GM23338 (cell line): ENCODE measurements at regions not wholly inside any gene's neighbourhood (a gene's known extent, or its start where the extent isn't known, plus 50 kb on each side); places are given as distances from the start of the nearest gene placed in this dataset.

ENCODE experiments used
- ATAC-seq: fragments of 200-7000 bp; cut with Tn5 transposase; 3 replicates; pipeline ENCODE4 v1.9.1; 2020
- DNase-seq: peaks from one replicate; pipeline ENCODE4 v3.0.0-alpha.2; 2015; ENCODE audit warnings: low spot score
- H2AFZ ChIP-seq: fragments of 200-600 bp; sonication (generic); 2 replicates; pipeline ENCODE4 v1.8.0; 2016; ENCODE audit warnings: antibody characterized with exemption, mild to moderate bottlenecking, moderate library complexity
- H3F3A ChIP-seq: fragments of 200-600 bp; sonication (generic); replicated peaks from 2 replicates; pipeline ENCODE4 v1.8.0; 2017; ENCODE audit warnings: antibody characterized with exemption, mixed run types, low read depth
- H3K27ac ChIP-seq: fragments of 200-600 bp; sonication (generic); 2 replicates; pipeline ENCODE4 v1.6.1; 2016; ENCODE audit warnings: low read depth
- H3K27me3 ChIP-seq: fragments of 200-600 bp; sonication (generic); 2 replicates; pipeline ENCODE4 v1.8.0; 2016; ENCODE audit warnings: mild to moderate bottlenecking, mixed run types, moderate library complexity; ENCODE audit not compliant: insufficient read depth
- H3K36me3 ChIP-seq: fragments of 200-600 bp; sonication (generic); 2 replicates; pipeline ENCODE4 v1.8.0; 2016; ENCODE audit warnings: mild to moderate bottlenecking; ENCODE audit not compliant: insufficient read depth
- H3K4me1 ChIP-seq: fragments of 200-600 bp; sonication (generic); 2 replicates; pipeline ENCODE4 v1.8.0; 2016; ENCODE audit warnings: mild to moderate bottlenecking, moderate library complexity; ENCODE audit not compliant: insufficient read depth
- H3K4me2 ChIP-seq: fragments of 200-600 bp; sonication (generic); 2 replicates; pipeline ENCODE4 v1.7.1; 2017; ENCODE audit warnings: mixed run types
- H3K4me3 ChIP-seq: fragments of 200-600 bp; sonication (generic); 2 replicates; pipeline ENCODE4 v1.6.1; 2016; ENCODE audit warnings: mixed run types
- H3K79me2 ChIP-seq: fragments of 200-600 bp; sonication (generic); replicated peaks from 2 replicates; pipeline ENCODE4 v1.8.0; 2017; ENCODE audit warnings: mild to moderate bottlenecking; ENCODE audit not compliant: insufficient read depth
- H3K9me2 ChIP-seq: fragments of 200-600 bp; sonication (generic); 2 replicates; pipeline ENCODE4 v1.8.0; 2017; ENCODE audit not compliant: insufficient read depth
- H4K20me1 ChIP-seq: fragments of 200-600 bp; sonication (generic); replicated peaks from 2 replicates; pipeline ENCODE4 v1.8.0; 2017; ENCODE audit warnings: mild to moderate bottlenecking; ENCODE audit not compliant: insufficient read depth
- H3K27ac Mint-ChIP-seq: 2 replicates; pipeline ENCODE4 v1.8.0; 2020; ENCODE audit warnings: inconsistent platforms, mild to moderate bottlenecking, moderate library complexity, mixed read lengths
- H3K27me3 Mint-ChIP-seq: 3 replicates; pipeline ENCODE4 v1.8.0; 2022; ENCODE audit warnings: low read depth, mild to moderate bottlenecking, moderate library complexity, mixed read lengths, inconsistent platforms; ENCODE audit not compliant: insufficient read depth, poor library complexity
- H3K36me3 Mint-ChIP-seq: 3 replicates; pipeline ENCODE4 v1.8.0; 2021; ENCODE audit warnings: low read depth, mild to moderate bottlenecking, inconsistent platforms, moderate library complexity, mixed read lengths
- H3K4me1 Mint-ChIP-seq: 3 replicates; pipeline ENCODE4 v1.8.0; 2020; ENCODE audit warnings: mild to moderate bottlenecking, inconsistent platforms, mixed read lengths
- H3K4me3 Mint-ChIP-seq: 3 replicates; pipeline ENCODE4 v1.8.0; 2021; ENCODE audit warnings: moderate library complexity, mild to moderate bottlenecking, inconsistent platforms, mixed read lengths
- H3K9me3 Mint-ChIP-seq: 3 replicates; pipeline ENCODE4 v1.8.0; 2020; ENCODE audit warnings: moderate library complexity, mild to moderate bottlenecking, inconsistent platforms, mixed read lengths
- CREB1 ChIP-seq: fragments of 250-450 bp; sonication (Bioruptor Pico); IDR thresholded peaks from 2 replicates; pipeline ENCODE4 v1.5.0; 2020; ENCODE audit warnings: low read depth, mild to moderate bottlenecking, moderate library complexity
- EZH2 ChIP-seq: fragments of 200-600 bp; sonication (generic); IDR thresholded peaks from one replicate; pipeline ENCODE4 v1.8.0; 2017; ENCODE audit warnings: antibody characterized with exemption, mild to moderate bottlenecking, low read depth; ENCODE audit not compliant: unreplicated experiment
- EZH2phosphoT487 ChIP-seq: fragments of 200-600 bp; sonication (generic); IDR thresholded peaks from one replicate; pipeline ENCODE4 v1.8.1; 2018; ENCODE audit warnings: antibody characterized with exemption; ENCODE audit not compliant: unreplicated experiment
- JUNB ChIP-seq: IDR thresholded peaks from one replicate; pipeline ENCODE4 v1.6.1; 2016; ENCODE audit warnings: antibody characterized with exemption; ENCODE audit not compliant: unreplicated experiment
- NANOG ChIP-seq: IDR thresholded peaks from 2 replicates; pipeline ENCODE4 v1.6.1; 2016; ENCODE audit warnings: antibody characterized with exemption, borderline replicate concordance
- POLR2AphosphoS5 ChIP-seq: IDR thresholded peaks from 2 replicates; pipeline ENCODE4 v1.6.1; 2016; ENCODE audit warnings: antibody characterized with exemption, low read depth
- STAT1 ChIP-seq: IDR thresholded peaks from one replicate; pipeline ENCODE4 v1.6.1; 2016; ENCODE audit warnings: antibody characterized with exemption; ENCODE audit not compliant: unreplicated experiment
- ZNF114 ChIP-seq: fragments of 250-450 bp; sonication (Bioruptor Pico); IDR thresholded peaks from 2 replicates; pipeline ENCODE4 v1.5.0; 2020; ENCODE audit warnings: mild to moderate bottlenecking, moderate library complexity
- ZNF331 ChIP-seq: fragments of 250-450 bp; sonication (Bioruptor Pico); IDR thresholded peaks from 2 replicates; pipeline ENCODE4 v1.5.0; 2020; ENCODE audit warnings: low read depth, mild to moderate bottlenecking, moderate library complexity
- TF ChIP-seq, protein P1 (sequence below): IDR thresholded peaks from 2 replicates; pipeline ENCODE4 v1.6.1; 2016; ENCODE audit warnings: antibody characterized with exemption
- TF ChIP-seq, protein P2 (sequence below), 2 experiments: fragments of 200-600 bp in 1 of 2; sonication (generic) in 1 of 2; conservative IDR thresholded peaks; 2 replicates each; pipeline versions ENCODE4 v1.5.1 to v1.6.1; 2016 to 2017; ENCODE audit warnings: antibody characterized with exemption in 2 of 2, low read depth in 2 of 2, mild to moderate bottlenecking in 2 of 2, moderate library complexity in 1 of 2
- TF ChIP-seq, protein P3 (sequence below): fragments of 250-450 bp; sonication (Bioruptor Pico); IDR thresholded peaks from 2 replicates; pipeline ENCODE4 v1.5.0; 2020; ENCODE audit warnings: mild to moderate bottlenecking, moderate library complexity
- TF ChIP-seq, protein P4 (sequence below): IDR thresholded peaks from one replicate; pipeline ENCODE4 v1.6.1; 2018; ENCODE audit warnings: antibody characterized with exemption; ENCODE audit not compliant: unreplicated experiment

DNA sequence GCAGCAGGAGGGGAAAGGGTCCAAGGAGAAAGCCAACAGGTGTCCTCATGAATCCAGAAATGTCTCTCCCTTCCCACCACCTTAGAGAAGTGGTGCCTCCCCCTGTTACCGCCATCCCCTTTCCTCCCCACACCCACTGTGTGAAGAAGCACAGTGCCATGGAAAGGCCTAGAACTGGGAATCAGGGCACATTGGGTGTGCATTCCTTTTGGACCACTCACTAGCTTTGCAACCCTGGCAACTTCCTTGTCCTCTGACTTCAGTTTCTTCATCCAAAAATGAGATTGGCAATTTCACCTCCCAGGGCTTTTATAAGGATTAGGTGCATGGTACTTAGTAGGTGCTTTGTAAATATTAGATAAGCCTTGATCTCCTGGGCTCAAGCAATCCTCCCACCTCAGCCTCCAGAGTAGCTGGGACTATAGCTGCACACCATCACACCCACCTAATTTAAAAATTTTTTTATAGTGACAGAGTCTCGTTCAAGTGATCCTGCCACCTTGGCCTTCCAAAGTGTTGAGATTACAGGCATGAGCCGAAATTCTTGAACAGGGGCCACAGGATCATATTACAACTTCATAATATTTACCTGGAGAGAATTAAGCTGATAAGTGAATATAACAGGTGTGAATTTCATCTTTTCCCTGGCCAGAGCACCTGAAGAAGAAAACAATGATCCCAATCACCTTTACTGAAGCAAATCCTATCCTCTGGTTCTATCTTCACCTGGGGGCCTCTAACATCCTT lies 97.9 kb upstream of the TAF1B start:
- Mint-ChIP-seq H3K36me3 (no peaks in the 10 kb centered on the region), H3K27ac (no peak overlapping the region), H3K9me3 (peaks cover 5% of the 10 kb centered on the region), H3K4me3 (no peak overlapping the region), H3K4me1 (no peaks in the 10 kb centered on the region), H3K27me3 (peaks cover 1% of the 10 kb centered on the region)
- TF ChIP-seq, protein P1, sequence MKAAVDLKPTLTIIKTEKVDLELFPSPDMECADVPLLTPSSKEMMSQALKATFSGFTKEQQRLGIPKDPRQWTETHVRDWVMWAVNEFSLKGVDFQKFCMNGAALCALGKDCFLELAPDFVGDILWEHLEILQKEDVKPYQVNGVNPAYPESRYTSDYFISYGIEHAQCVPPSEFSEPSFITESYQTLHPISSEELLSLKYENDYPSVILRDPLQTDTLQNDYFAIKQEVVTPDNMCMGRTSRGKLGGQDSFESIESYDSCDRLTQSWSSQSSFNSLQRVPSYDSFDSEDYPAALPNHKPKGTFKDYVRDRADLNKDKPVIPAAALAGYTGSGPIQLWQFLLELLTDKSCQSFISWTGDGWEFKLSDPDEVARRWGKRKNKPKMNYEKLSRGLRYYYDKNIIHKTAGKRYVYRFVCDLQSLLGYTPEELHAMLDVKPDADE = no peak
- TF ChIP-seq NANOG (no peak), EZH2 (no peak), EZH2phosphoT487 (no peak), ZNF331 (CRISPR knock-in tag) (no peak), STAT1 (no peak), POLR2AphosphoS5 (no peak), JUNB (no peak), ZNF114 (CRISPR knock-in tag) (no peak), CREB1 (no peak)
- TF ChIP-seq, protein P2, sequence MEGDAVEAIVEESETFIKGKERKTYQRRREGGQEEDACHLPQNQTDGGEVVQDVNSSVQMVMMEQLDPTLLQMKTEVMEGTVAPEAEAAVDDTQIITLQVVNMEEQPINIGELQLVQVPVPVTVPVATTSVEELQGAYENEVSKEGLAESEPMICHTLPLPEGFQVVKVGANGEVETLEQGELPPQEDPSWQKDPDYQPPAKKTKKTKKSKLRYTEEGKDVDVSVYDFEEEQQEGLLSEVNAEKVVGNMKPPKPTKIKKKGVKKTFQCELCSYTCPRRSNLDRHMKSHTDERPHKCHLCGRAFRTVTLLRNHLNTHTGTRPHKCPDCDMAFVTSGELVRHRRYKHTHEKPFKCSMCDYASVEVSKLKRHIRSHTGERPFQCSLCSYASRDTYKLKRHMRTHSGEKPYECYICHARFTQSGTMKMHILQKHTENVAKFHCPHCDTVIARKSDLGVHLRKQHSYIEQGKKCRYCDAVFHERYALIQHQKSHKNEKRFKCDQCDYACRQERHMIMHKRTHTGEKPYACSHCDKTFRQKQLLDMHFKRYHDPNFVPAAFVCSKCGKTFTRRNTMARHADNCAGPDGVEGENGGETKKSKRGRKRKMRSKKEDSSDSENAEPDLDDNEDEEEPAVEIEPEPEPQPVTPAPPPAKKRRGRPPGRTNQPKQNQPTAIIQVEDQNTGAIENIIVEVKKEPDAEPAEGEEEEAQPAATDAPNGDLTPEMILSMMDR (conservative IDR thresholded peaks at IDR 0.05; ENCODE audit: low read depth in 2 of 2) = no peak
- TF ChIP-seq, protein P3, sequence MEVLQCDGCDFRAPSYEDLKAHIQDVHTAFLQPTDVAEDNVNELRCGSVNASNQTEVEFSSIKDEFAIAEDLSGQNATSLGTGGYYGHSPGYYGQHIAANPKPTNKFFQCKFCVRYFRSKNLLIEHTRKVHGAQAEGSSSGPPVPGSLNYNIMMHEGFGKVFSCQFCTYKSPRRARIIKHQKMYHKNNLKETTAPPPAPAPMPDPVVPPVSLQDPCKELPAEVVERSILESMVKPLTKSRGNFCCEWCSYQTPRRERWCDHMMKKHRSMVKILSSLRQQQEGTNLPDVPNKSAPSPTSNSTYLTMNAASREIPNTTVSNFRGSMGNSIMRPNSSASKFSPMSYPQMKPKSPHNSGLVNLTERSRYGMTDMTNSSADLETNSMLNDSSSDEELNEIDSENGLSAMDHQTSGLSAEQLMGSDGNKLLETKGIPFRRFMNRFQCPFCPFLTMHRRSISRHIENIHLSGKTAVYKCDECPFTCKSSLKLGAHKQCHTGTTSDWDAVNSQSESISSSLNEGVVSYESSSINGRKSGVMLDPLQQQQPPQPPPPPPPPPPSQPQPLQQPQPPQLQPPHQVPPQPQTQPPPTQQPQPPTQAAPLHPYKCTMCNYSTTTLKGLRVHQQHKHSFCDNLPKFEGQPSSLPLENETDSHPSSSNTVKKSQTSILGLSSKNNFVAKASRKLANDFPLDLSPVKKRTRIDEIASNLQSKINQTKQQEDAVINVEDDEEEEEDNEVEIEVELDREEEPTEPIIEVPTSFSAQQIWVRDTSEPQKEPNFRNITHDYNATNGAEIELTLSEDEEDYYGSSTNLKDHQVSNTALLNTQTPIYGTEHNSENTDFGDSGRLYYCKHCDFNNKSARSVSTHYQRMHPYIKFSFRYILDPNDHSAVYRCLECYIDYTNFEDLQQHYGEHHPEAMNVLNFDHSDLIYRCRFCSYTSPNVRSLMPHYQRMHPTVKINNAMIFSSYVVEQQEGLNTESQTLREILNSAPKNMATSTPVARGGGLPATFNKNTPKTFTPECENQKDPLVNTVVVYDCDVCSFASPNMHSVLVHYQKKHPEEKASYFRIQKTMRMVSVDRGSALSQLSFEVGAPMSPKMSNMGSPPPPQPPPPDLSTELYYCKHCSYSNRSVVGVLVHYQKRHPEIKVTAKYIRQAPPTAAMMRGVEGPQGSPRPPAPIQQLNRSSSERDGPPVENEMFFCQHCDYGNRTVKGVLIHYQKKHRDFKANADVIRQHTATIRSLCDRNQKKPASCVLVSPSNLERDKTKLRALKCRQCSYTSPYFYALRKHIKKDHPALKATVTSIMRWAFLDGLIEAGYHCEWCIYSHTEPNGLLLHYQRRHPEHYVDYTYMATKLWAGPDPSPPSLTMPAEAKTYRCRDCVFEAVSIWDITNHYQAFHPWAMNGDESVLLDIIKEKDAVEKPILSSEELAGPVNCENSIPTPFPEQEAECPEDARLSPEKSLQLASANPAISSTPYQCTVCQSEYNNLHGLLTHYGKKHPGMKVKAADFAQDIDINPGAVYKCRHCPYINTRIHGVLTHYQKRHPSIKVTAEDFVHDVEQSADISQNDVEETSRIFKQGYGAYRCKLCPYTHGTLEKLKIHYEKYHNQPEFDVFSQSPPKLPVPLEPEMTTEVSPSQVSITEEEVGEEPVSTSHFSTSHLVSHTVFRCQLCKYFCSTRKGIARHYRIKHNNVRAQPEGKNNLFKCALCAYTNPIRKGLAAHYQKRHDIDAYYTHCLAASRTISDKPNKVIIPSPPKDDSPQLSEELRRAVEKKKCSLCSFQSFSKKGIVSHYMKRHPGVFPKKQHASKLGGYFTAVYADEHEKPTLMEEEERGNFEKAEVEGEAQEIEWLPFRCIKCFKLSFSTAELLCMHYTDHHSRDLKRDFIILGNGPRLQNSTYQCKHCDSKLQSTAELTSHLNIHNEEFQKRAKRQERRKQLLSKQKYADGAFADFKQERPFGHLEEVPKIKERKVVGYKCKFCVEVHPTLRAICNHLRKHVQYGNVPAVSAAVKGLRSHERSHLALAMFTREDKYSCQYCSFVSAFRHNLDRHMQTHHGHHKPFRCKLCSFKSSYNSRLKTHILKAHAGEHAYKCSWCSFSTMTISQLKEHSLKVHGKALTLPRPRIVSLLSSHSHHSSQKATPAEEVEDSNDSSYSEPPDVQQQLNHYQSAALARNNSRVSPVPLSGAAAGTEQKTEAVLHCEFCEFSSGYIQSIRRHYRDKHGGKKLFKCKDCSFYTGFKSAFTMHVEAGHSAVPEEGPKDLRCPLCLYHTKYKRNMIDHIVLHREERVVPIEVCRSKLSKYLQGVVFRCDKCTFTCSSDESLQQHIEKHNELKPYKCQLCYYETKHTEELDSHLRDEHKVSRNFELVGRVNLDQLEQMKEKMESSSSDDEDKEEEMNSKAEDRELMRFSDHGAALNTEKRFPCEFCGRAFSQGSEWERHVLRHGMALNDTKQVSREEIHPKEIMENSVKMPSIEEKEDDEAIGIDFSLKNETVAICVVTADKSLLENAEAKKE = no peak
- TF ChIP-seq, protein P4, sequence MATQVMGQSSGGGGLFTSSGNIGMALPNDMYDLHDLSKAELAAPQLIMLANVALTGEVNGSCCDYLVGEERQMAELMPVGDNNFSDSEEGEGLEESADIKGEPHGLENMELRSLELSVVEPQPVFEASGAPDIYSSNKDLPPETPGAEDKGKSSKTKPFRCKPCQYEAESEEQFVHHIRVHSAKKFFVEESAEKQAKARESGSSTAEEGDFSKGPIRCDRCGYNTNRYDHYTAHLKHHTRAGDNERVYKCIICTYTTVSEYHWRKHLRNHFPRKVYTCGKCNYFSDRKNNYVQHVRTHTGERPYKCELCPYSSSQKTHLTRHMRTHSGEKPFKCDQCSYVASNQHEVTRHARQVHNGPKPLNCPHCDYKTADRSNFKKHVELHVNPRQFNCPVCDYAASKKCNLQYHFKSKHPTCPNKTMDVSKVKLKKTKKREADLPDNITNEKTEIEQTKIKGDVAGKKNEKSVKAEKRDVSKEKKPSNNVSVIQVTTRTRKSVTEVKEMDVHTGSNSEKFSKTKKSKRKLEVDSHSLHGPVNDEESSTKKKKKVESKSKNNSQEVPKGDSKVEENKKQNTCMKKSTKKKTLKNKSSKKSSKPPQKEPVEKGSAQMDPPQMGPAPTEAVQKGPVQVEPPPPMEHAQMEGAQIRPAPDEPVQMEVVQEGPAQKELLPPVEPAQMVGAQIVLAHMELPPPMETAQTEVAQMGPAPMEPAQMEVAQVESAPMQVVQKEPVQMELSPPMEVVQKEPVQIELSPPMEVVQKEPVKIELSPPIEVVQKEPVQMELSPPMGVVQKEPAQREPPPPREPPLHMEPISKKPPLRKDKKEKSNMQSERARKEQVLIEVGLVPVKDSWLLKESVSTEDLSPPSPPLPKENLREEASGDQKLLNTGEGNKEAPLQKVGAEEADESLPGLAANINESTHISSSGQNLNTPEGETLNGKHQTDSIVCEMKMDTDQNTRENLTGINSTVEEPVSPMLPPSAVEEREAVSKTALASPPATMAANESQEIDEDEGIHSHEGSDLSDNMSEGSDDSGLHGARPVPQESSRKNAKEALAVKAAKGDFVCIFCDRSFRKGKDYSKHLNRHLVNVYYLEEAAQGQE = no peak
- DNase-seq = no peak
- Histone ChIP-seq H2AFZ (no peak overlapping the region), H3K27me3 (no peaks in the 10 kb centered on the region), H3K4me3 (no peak overlapping the region), H3K4me1 (no peaks in the 10 kb centered on the region), H3K36me3 (no peaks in the 10 kb centered on the region), H3K9me2 (0 out of 2 replicates have a peak, but pooled peaks cover 3% of the 10 kb centered on the region), H4K20me1 (no peaks in the 10 kb centered on the region), H3K4me2 (no peak overlapping the region), H3K79me2 (no peaks in the 10 kb centered on the region), H3K27ac (no peak overlapping the region), H3F3A (no peaks in the 10 kb centered on the region)
- no peak for ATAC-seq
